Lung (tissue), 11 donors: ENCODE measurements at regions not wholly inside any gene's neighbourhood (a gene's known extent, or its start where the extent isn't known, plus 50 kb on each side); places are given as distances from the start of the nearest gene placed in this dataset.

Experiments
- ATAC-seq: fragments of 200-7000 bp; cut with Tn5 transposase; one replicate; pipeline ENCODE4 v1.9.1; 2020; ENCODE audit warnings: moderate number of reproducible peaks; ENCODE audit not compliant: insufficient read depth, low FRiP score
- DNase-seq, 3 donors: peaks; one replicate each; pipeline ENCODE4 v3.0.0-alpha.2; 2013 to 2017
- H3K27ac ChIP-seq, 2 donors: one replicate each; pipeline ENCODE4 v1.5.1; 2013; ENCODE audit warnings: mild to moderate bottlenecking in 2 of 2, moderate library complexity in 2 of 2, control low read depth in 1 of 2, inconsistent platforms in 1 of 2, low read depth in 1 of 2, low read length in 1 of 2
- H3K27me3 ChIP-seq, 3 donors: one replicate each; pipeline ENCODE4 v1.5.1; 2013; ENCODE audit warnings: low read length in 2 of 3; ENCODE audit not compliant: control insufficient read depth in 3 of 3, insufficient read depth in 3 of 3
- H3K36me3 ChIP-seq, 4 donors: one replicate each; pipeline ENCODE4 v1.5.1; 2013; ENCODE audit warnings: low read length in 4 of 4, mild to moderate bottlenecking in 1 of 4, moderate library complexity in 1 of 4; ENCODE audit not compliant: control insufficient read depth in 4 of 4, insufficient read depth in 4 of 4
- H3K4me1 ChIP-seq, 5 donors: one replicate each; pipeline ENCODE4 v1.5.1; 2013; ENCODE audit warnings: low read length in 5 of 5, mild to moderate bottlenecking in 2 of 5, moderate library complexity in 1 of 5; ENCODE audit not compliant: control insufficient read depth in 5 of 5, insufficient read depth in 5 of 5
- H3K4me3 ChIP-seq: one replicate; pipeline ENCODE4 v1.5.1; 2013; ENCODE audit warnings: mild to moderate bottlenecking, control low read depth, moderate library complexity
- H3K9ac ChIP-seq, 2 donors: one replicate each; pipeline ENCODE4 v1.5.1; 2013; ENCODE audit warnings: low read length in 2 of 2, control low read depth in 1 of 2; ENCODE audit not compliant: insufficient read depth in 1 of 2
- H3K9me3 ChIP-seq, 4 donors: one replicate each; pipeline ENCODE4 v1.5.1; 2013; ENCODE audit warnings: low read length in 3 of 4, mild to moderate bottlenecking in 1 of 4, moderate library complexity in 1 of 4; ENCODE audit not compliant: control insufficient read depth in 4 of 4, insufficient read depth in 3 of 4
- CTCF ChIP-seq: IDR thresholded peaks from 2 replicates; pipeline ENCODE4 v1.5.1; 2012; ENCODE audit warnings: mild to moderate bottlenecking; ENCODE audit errors: control extremely low read depth, extremely low read depth
- WGBS, 2 donors: extraction: QIAGEN DNeasy Blood & Tissue Kit; methylation state at CpG; one replicate each; pipeline ENCODE4 v1.1.7; 2013; 5-methylcytosine and 5-hydroxymethylcytosine counted together
- donor health status: control.
- donor health status: control.
- donor health status: Bipolar disorder and iron deficiency.
- donor health status: healthy.
- donor health status: DM: yes; HTN: yes; CAD: no.

DNA sequence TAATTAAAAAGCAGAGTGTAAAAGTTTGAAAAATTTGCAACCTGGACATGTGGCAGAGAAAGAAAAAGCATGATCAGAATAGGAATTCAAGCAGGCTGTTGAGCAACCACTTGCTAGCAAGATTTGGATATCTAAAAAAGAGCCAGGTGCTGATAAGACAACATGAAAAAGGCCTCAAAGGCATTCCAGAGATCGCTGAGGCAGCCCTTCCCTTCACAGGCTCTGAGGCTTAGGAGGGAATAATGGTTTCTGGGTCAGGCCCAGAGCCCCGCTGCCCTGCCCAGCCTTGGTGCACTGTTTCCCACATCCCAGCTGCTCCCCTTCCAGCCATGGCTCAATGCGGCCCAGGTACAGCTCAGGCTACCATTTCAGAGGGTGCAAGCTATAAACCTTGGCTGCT lies 64.1 kb upstream of the EEPD1 start:
- H3K9me3 ChIP-seq, result peaks cover 0 to 5% (median 0%) of the 10 kb centered on the region in 4 donors
- no peak for ATAC-seq

DNA sequence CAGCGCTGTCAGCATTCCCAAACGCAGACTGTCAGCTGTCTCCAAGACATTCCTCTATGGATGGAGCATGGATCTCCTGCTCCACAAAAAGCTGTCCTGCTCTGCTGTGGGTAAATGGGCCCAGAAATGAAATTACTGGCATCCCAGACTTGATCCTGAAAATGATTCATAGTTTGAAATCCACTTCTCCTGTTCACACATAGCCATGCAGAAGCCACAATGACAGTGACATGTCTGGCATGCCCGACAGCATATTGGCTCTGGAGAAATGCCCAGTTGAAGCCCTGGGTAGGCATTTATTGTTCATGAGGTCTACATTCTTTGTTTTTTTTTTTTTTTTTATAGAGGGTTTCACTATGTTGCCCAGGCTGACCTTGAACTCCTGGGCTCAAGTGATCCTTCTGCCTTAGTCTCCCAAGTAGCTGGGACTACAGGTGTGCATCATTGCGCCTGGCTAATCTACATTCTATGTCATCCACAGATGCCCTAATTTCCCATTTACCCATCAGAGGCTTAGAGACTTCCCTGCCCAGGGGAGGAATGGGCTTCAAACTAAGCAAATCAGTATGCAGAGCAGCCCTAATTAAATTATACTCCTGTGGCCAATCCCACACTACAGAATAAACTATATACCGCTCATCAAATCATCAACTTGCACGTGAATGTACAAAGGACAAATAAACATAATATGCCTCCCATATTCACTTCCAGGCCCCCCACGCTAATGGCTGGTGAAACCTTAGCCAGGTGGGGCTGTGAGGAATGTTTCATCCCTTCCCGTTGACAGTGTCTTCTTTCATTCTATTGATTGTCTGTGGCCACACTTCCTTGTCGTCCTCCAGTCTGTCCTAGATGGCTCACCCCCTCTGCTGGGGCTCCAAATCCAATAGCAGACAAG lies 61.8 kb upstream of the EEPD1 start:
- DNase-seq (no peak), ATAC-seq (no peak)
- 84 to 89% methylated on average over 9 of the region's 9 CpGs for WGBS, 2 donors
- Histone ChIP-seq H3K9me3 (peaks cover 0 to 5% (median 0%) of the 10 kb centered on the region in 4 donors), H3K4me1 (peaks cover 0 to 6% (median 0%) of the 10 kb centered on the region in 5 donors), H3K27me3 (no peaks in the 10 kb centered on the region), H3K36me3 (no peaks in the 10 kb centered on the region), H3K4me3 (no peak overlapping the region), H3K9ac (no peak overlapping the region), H3K27ac (no peak overlapping the region)
- TF ChIP-seq CTCF, result no peak

More for the DNA sequence above, 64.1 kb upstream of the EEPD1 start:
- no peak overlapping the region for H3K27ac ChIP-seq
- no peaks in the 10 kb centered on the region for H3K36me3 ChIP-seq
- peaks cover 0 to 8% (median 0%) of the 10 kb centered on the region in 5 donors for H3K4me1 ChIP-seq
- TF ChIP-seq CTCF, result no peak
- no peak overlapping the region for H3K9ac ChIP-seq
- no peaks in the 10 kb centered on the region for H3K27me3 ChIP-seq
- DNase-seq, result peak in 1 of 3 donors; percentile 2
- WGBS, 2 donors, result 33 to 86% methylated on average over 3 of the region's 3 CpGs
- no peak overlapping the region for H3K4me3 ChIP-seq

- no peak overlapping the region for H3K9ac ChIP-seq
- no peak overlapping the region for H3K4me3 ChIP-seq
- H3K27ac ChIP-seq, result no peak overlapping the region
- H3K4me1 ChIP-seq, result peaks cover 0 to 6% (median 0%) of the 10 kb centered on the region in 5 donors
- WGBS, 2 donors, result 93 to 97% methylated on average over 2 of the region's 2 CpGs
- TF ChIP-seq CTCF, result no peak
- ATAC-seq (no peak), DNase-seq (no peak)
- H3K27me3 ChIP-seq, result no peaks in the 10 kb centered on the region
- no peaks in the 10 kb centered on the region for H3K36me3 ChIP-seq
- peaks cover 0 to 5% (median 0%) of the 10 kb centered on the region in 4 donors for H3K9me3 ChIP-seq
Observed at GRCh38 chr7:36091874-36092176, 61.2 kb upstream of the EEPD1 start.
